Embryonic facial prominence (tissue), 1 donor: ENCODE measurements at regions not wholly inside any gene's neighbourhood (a gene's known extent, or its start where the extent isn't known, plus 50 kb on each side); places are given as distances from the start of the nearest gene placed in this dataset.
A peak's percentile ranks its signal among the peaks of the same experiment; 100 is the strongest.

ENCODE experiments used
- DNase-seq: peaks from one replicate; pipeline ENCODE4 v3.0.0-alpha.2; 2016; ENCODE audit errors: extremely low spot score

GRCh38 chr2:134119713-134120405 is 134.0 kb upstream of the MGAT5 start:
- DNase-seq = peak; percentile 70

GRCh38 chr2:134120406-134120732 is 133.5 kb upstream of the MGAT5 start:
- DNase-seq = no peak

- no peak for DNase-seq
These were observed 132.9 kb upstream of the MGAT5 start for GRCh38 chr2:134120733-134121630.

- DNase-seq = no peak
These were observed 131.3 kb upstream of the MGAT5 start for GRCh38 chr2:134122610-134123009.

GRCh38 chr2:134123332-134123731 is 130.5 kb upstream of the MGAT5 start:
- no peak for DNase-seq

- no peak for DNase-seq
These were observed 129.7 kb upstream of the MGAT5 start for GRCh38 chr2:134124047-134124753.

GRCh38 chr2:134127496-134127895 is 126.4 kb upstream of the MGAT5 start:
- DNase-seq = no peak

- DNase-seq = no peak
These were observed 125.1 kb upstream of the MGAT5 start for GRCh38 chr2:134128746-134129145.

GRCh38 chr2:134129900-134130537 is 123.9 kb upstream of the MGAT5 start:
- DNase-seq = no peak

- no peak for DNase-seq
These were observed 122.0 kb upstream of the MGAT5 start for GRCh38 chr2:134131681-134132489.

GRCh38 chr2:134132490-134132857 is 121.4 kb upstream of the MGAT5 start:
- no peak for DNase-seq

GRCh38 chr2:134133622-134134312 is 120.1 kb upstream of the MGAT5 start:
- DNase-seq = no peak

GRCh38 chr2:134134313-134134706 is 119.6 kb upstream of the MGAT5 start:
- no peak for DNase-seq

GRCh38 chr2:134134827-134135226 is 119.0 kb upstream of the MGAT5 start:
- no peak for DNase-seq

GRCh38 chr2:134135793-134136192 is 118.1 kb upstream of the MGAT5 start:
- DNase-seq = no peak

- DNase-seq = no peak
These were observed 117.1 kb upstream of the MGAT5 start for GRCh38 chr2:134136731-134137130.

- DNase-seq = no peak
These were observed 116.7 kb upstream of the MGAT5 start for GRCh38 chr2:134137182-134137611.

- no peak for DNase-seq
These were observed 115.8 kb upstream of the MGAT5 start for GRCh38 chr2:134138115-134138514.

- no peak for DNase-seq
These were observed 114.3 kb upstream of the MGAT5 start for GRCh38 chr2:134139611-134140010.

GRCh38 chr2:134140251-134140661 is 113.6 kb upstream of the MGAT5 start:
- DNase-seq = no peak
